GM19238 (cell line): ENCODE measurements at regions not wholly inside any gene's neighbourhood (a gene's known extent, or its start where the extent isn't known, plus 50 kb on each side); places are given as distances from the start of the nearest gene placed in this dataset.

Experiments used
- DNase-seq: peaks from one replicate; pipeline ENCODE4 v3.0.0; 2011; ENCODE audit warnings: low spot score; ENCODE audit not compliant: insufficient read length

DNA sequence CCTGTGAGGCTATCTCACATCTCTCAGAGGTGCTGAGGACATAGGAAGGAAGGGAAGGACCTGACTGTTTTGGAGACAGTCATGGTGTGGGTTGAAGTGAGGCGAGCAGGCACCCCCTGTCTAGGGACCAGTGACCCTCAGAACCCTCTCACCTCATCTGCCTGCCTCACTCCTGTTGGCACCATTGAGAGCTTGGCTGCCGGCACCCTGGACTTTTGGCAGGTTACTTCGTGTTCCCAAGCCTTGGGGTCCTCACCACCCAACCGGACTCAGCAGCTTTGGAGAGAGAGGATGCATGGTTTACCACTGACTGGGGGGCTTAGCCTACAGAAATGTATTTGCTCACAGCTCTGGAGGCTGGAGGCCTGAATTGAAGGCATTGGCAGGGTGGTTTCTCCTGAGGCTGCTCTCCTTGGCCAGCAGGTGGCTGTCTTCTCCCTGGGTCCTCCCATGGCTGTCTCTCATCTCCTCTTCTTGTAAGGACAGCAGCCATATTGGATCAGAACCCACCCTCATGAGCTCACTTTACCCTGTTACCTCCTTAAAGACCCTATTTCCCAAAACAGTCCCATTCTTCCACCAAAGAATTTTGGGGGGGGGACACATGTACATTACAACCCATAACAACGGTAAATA lies 142.0 kb downstream of the TSN start:
- peak; percentile 52 for DNase-seq

- no peak for DNase-seq
Measured at GRCh38 chr2:121898483-121898882, 143.0 kb downstream of the TSN start.

GRCh38 chr2:121900391-121900790 lies 144.9 kb downstream of the TSN start:
- DNase-seq = no peak

- DNase-seq = no peak
Measured at GRCh38 chr2:121902171-121902591, 146.7 kb downstream of the TSN start.

DNA sequence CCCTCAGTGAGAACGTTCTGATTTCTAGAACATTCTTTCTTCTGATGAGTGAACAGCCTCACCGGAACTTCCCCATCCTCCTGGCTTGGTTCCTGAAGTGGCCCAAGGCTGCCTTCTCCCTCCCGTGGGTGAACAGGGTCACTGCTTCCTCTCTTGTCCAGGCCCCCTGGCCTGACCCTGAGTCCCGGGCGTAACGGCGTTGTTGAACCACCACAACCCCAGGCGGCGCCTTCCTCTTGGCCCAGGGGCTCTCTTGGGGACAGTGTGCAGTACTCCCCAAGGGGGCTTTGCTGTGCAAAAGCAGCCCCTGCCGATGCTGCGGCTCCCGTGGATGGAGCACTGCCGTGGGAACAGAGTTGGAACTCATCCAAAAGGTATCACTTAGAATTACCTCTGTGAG lies 147.2 kb downstream of the TSN start:
- no peak for DNase-seq

GRCh38 chr2:121903037-121903689 lies 147.7 kb downstream of the TSN start:
- no peak for DNase-seq

DNA sequence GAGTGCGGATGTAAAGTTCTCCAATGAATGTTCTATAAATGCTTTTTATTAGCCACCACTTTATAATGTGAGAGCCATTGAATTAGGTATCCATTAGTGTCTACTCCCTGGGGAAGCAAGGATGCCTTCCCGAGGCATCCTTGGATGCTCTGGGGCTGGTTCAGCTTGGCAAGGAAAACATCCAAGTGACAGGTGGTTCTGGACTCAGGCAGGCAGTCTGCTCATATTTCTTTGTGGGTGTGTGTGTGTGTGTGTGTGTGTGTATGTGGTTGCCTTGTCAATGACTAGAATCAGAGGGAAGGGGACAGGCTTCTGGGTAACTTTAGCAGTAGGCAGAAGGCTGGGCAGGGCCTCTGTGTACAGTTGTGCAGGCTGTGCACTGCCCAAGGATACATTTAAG lies 149.2 kb downstream of the TSN start:
- no peak for DNase-seq

- no peak for DNase-seq
Measured at GRCh38 chr2:121905201-121905600, 149.8 kb downstream of the TSN start.

DNA sequence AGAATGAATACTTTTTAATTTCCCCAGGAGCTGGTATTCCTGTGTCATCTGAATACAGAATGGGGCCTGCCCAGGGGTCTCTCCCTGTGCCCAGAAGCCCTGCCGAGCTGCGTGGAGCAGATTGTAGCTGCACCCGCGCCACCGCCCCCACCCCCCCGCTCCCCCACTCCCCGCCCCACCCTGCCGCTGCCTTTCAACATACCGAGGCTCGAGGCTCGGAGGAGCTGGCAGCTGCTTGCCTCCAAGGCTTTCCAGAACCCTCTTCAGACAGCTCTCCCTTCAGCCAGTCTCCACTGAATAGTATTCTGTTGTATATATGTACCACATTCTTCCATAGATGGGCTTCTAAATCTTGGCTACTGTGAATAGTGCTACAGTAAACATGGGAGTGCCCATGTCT lies 150.7 kb downstream of the TSN start:
- no peak for DNase-seq

GRCh38 chr2:121907928-121908327 lies 152.5 kb downstream of the TSN start:
- no peak for DNase-seq

GRCh38 chr2:121910139-121910538 lies 154.7 kb downstream of the TSN start:
- DNase-seq = no peak

DNA sequence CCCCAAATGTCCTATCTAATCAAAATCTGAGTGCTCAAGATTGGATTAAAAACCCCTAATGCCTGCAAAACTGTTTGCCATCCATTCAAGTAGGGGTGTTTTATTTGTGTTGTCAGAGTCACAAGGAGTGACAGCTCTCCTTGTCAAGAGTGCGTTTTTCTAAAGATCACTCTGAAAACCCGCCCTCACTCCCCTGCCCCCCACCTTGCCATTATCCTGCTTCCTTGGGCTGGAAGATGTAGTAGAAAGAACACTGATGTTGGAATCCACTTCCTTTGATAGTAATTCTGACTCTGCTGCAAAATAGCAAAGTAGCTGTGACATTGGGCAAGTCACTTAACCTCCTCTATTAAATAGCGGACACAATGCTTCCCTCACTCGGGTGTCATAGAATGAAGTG lies 155.6 kb downstream of the TSN start:
- DNase-seq = no peak

DNA sequence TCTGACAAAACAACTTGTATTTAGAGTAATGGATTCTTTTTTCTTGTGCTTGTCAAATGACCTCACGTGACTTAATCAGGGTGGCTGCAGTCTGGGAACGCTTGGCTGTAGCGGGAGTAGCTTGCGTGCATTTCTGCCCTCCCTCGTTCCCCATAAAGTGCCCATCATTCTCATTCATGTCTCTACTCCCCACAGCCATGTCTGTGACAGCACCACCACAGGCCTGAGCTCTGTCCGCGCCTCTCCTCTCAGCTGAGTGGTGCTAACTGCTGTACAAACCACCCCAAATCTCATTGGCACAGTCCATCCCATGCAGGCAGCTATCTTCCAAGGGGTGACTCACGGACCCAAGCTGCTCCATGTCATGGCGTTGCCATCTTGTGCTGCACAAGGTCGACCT lies 161.7 kb downstream of the TSN start:
- no peak for DNase-seq

GRCh38 chr2:121918231-121918630 lies 162.8 kb downstream of the TSN start:
- DNase-seq = no peak

DNA sequence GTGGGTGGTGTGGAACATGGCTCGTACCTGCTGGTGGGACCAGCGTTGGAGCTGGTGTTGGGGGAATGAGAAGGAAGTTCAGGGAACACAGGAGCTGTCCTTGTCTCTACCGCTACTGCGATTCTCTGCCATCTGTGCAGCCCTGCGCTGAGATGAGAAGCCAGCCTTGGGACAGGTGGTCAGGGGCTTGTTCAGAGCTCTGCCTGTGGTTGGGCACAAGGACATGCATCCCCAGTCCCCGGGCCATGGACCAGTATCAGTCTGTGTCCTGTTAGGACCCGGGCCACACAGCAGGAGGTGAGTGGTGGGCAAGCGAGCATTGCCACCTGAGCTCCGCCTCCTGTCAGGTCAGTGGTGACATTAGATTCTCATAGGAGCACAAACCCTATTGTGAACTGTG lies 164.4 kb downstream of the TSN start:
- no peak for DNase-seq

DNA sequence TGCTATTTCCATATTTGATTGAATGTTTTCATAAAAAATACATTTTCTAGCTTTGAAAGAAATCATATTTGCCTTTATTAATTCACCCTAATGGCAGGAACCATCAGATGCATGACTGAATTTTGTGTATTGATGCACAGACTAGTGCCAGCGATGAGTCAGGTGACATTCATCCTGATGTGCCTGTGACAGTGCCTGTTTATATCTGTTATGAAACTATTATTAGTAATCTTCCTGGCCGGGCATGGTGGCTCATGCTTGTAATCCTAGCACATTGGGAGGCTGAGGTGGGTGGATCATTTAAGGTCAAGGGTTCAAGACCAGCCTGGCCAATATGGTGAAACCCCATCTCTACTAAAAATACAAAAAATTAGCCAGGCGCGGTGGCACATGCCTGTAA lies 170.0 kb downstream of the TSN start:
- no peak for DNase-seq

DNA sequence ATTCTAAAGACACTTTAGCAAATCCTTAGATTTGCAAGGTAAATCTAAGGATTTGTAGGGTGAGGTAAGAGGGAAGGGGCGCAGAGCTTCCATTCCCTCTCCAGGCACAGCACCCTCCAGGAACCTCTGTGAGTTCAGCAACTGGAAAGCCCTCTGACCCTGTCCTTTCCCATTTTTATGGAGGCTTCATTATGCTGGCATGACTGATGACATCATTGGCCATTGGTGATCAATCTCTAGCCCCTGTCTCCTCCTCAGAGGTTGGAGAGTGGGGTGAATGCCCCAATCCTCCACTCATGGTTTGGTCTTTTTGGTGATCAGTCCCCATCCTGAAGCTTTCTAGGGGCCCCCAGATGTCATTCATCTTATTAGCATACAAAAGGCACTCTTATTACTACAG lies 187.8 kb downstream of the TSN start:
- no peak for DNase-seq

DNA sequence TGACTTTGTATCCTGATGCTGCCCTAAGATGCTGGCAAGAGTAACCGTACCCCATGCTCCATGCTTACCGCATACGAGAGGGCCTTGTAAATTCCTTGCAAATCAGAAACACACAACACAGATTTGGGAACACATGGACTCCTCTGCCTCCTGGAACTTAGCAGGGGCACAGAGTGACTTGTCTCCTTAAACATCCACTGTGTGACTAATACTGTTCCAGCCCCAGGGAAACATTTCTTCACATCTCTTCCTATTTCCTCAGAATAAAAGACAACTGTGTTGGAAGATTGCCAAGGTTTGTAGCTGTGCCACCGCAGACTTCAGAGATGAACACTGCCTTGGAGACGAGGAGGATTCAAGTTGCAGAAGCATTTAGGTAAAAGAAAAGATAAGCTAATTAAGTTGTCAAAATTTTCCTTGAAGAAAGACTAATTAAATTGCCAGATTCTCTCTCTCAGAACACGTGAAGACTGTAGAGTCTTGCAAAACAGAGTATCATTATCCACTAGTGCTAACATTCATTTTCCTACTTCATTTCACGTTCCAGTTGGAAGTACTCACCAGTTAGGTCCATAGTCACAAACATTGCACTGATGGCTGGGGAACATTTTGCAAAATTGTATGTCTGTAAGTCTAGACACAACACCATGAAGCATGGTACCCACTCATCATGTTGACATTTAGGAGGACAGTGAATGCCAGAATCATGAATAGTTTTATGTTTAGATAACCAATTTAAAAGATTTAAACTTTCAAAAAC lies 188.8 kb downstream of the TSN start:
- DNase-seq = no peak

GRCh38 chr2:121947674-121948073 lies 192.2 kb downstream of the TSN start:
- DNase-seq = no peak

DNA sequence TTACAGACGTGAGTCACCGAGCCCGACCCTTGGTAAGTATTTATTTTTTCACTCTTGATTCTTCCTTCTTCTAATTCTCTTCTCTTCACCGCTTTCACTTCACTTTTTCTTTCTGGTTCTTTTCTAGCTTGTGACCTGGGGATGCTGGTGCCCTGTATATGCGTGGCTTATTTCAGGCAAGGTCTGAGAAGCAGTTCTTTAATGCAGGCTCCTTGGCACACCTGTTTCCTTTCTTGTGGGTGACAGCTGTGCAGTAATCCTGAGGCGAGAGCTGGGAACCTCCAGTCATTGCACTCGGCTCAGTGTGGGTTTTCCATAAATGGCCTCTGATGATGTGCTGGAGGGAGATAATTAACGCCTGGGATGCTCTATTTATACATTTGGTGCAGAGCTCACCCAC lies 193.8 kb downstream of the TSN start:
- DNase-seq = no peak

- no peak for DNase-seq
Measured at GRCh38 chr2:121955426-121955825, 200.0 kb downstream of the TSN start.

DNA sequence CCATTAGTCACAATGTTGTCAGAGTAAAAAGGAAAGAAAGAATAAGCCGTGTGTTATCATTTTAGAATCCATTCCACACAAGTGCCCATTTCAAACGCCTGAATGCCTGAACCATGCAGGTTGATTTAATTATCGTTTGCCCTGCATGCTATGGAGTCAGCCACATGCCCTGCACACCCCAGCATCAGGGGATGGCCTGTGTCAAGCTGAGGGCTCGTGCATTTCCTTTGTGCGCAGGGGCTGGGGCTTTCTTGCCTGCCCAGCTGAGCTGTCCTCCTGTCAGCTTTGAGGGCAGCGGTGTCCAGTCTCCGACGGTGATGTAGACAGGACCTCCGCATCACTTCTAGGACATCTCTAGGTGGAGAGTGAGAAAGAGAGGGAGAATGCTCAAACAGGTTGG lies 200.4 kb downstream of the TSN start:
- DNase-seq = no peak

DNA sequence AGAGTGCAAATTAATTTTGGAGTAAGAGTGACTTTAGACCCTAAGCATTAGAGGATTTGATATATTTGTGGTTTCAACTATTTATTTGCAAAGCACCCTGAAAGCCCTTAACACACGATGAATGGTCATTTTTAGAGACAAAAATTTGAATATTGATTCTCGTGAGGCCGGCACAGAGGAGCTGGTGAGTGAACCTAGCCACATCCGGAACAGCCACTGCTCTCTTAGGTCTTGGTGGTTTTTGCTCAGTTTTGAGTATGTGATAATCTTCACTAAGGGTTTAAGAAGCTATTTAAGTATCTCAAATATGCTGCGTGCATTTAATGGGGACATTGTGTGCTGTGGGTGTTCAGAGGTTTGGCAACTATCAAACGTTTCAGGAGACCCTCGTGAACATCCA lies 204.8 kb downstream of the TSN start:
- no peak for DNase-seq
